Endodermal cell (in vitro differentiated cells): ENCODE measurements at regions not wholly inside any gene's neighbourhood (a gene's known extent, or its start where the extent isn't known, plus 50 kb on each side); places are given as distances from the start of the nearest gene placed in this dataset.

Source experiments
- DNase-seq: peaks from one replicate; pipeline ENCODE4 v3.0.0-alpha.2; 2017
- H3K27ac ChIP-seq: 2 replicates; pipeline ENCODE4 v1.5.1; 2013; ENCODE audit warnings: mild to moderate bottlenecking, low read depth, low read length, moderate library complexity
- H3K27me3 ChIP-seq: 2 replicates; pipeline ENCODE4 v1.6.1; 2013; ENCODE audit warnings: mild to moderate bottlenecking, low read length, moderate library complexity; ENCODE audit not compliant: insufficient read depth, control insufficient read depth, poor library complexity, severe bottlenecking
- H3K36me3 ChIP-seq: 2 replicates; pipeline ENCODE4 v1.7.0; 2013; ENCODE audit warnings: mild to moderate bottlenecking, low read length, moderate library complexity; ENCODE audit not compliant: control insufficient read depth, insufficient read depth
- H3K4me1 ChIP-seq: one replicate; pipeline ENCODE4 v1.7.0; 2013; ENCODE audit warnings: low read length; ENCODE audit not compliant: control insufficient read depth, insufficient read depth
- H3K4me3 ChIP-seq: 2 replicates; pipeline ENCODE4 v1.5.1; 2013; ENCODE audit warnings: mild to moderate bottlenecking, low read length, moderate library complexity
- H3K9ac ChIP-seq: 2 replicates; pipeline ENCODE4 v1.6.1; 2013; ENCODE audit warnings: mild to moderate bottlenecking, low read length, moderate library complexity; ENCODE audit not compliant: poor library complexity, severe bottlenecking; ENCODE audit errors: extremely low read depth
- H3K9me3 ChIP-seq: 2 replicates; pipeline ENCODE4 v1.6.1; 2013; ENCODE audit warnings: mild to moderate bottlenecking, low read length, moderate library complexity; ENCODE audit not compliant: control insufficient read depth
- H3K27ac Mint-ChIP-seq: 2 replicates; pipeline ENCODE4 v1.8.0; 2020; ENCODE audit warnings: mixed read lengths
- H3K27me3 Mint-ChIP-seq: 2 replicates; pipeline ENCODE4 v1.8.0; 2021; ENCODE audit warnings: mild to moderate bottlenecking, mixed read lengths; ENCODE audit not compliant: insufficient read depth
- H3K36me3 Mint-ChIP-seq: 2 replicates; pipeline ENCODE4 v1.8.0; 2020; ENCODE audit warnings: low read depth, mixed read lengths
- H3K4me1 Mint-ChIP-seq: 2 replicates; pipeline ENCODE4 v1.8.0; 2020; ENCODE audit warnings: mixed read lengths
- H3K4me3 Mint-ChIP-seq: 2 replicates; pipeline ENCODE4 v1.8.0; 2020; ENCODE audit warnings: mild to moderate bottlenecking, moderate library complexity, mixed read lengths
- H3K9me3 Mint-ChIP-seq: 2 replicates; pipeline ENCODE4 v1.8.0; 2020; ENCODE audit warnings: mild to moderate bottlenecking, mixed read lengths
- WGBS, 2 experiments: methylation state at CpG; one replicate each; pipeline versions ENCODE4 v1.1.5 to v1.1.7; 2013; ENCODE audit warnings: missing lambda C conversion rate in 2 of 2, mixed read lengths in 1 of 2; ENCODE audit not compliant: insufficient coverage in 1 of 2, insufficient read length in 1 of 2; 5-methylcytosine and 5-hydroxymethylcytosine counted together
- TF ChIP-seq, protein P1 (sequence below): fragments of 200-600 bp; sonication (generic); conservative IDR thresholded peaks from 2 replicates; pipeline ENCODE4 v1.5.0; 2021; ENCODE audit warnings: antibody characterized with exemption, mild to moderate bottlenecking

DNA sequence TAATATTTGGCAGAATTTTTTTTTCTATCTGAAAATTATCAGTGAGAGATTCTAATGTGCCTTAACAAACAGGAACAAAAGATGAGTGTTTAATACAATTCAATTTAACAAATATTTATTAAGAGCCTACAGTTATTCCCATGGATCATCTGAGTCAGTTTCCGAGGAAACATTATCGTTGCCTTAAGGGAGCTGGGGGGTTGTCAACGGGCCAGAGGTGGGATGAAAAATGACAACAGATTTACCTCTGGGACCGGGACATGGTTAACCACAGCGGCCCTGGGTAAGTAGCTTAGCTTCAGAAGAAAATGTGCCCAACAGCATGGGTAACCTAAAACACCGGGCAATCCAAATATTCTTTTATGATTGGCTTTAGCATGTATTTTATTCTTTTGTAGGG, 113.6 kb downstream of the DAD1 start:
- Histone ChIP-seq H3K4me3 (no peak overlapping the region), H3K27ac (no peak overlapping the region), H3K9me3 (no peaks in the 10 kb centered on the region), H3K9ac (no peak overlapping the region), H3K27me3 (no peaks in the 10 kb centered on the region), H3K36me3 (no peaks in the 10 kb centered on the region), H3K4me1 (peaks cover 28% of the 10 kb centered on the region)
- DNase-seq = no peak
- peaks cover 75% of the 10 kb centered on the region for H3K4me1 Mint-ChIP-seq
- H3K27me3 Mint-ChIP-seq = no peaks in the 10 kb centered on the region
- no peaks in the 10 kb centered on the region for H3K9me3 Mint-ChIP-seq
- H3K36me3 Mint-ChIP-seq = no peaks in the 10 kb centered on the region
- no peak overlapping the region for H3K27ac Mint-ChIP-seq
- no peak overlapping the region for H3K4me3 Mint-ChIP-seq
- TF ChIP-seq, protein P1, sequence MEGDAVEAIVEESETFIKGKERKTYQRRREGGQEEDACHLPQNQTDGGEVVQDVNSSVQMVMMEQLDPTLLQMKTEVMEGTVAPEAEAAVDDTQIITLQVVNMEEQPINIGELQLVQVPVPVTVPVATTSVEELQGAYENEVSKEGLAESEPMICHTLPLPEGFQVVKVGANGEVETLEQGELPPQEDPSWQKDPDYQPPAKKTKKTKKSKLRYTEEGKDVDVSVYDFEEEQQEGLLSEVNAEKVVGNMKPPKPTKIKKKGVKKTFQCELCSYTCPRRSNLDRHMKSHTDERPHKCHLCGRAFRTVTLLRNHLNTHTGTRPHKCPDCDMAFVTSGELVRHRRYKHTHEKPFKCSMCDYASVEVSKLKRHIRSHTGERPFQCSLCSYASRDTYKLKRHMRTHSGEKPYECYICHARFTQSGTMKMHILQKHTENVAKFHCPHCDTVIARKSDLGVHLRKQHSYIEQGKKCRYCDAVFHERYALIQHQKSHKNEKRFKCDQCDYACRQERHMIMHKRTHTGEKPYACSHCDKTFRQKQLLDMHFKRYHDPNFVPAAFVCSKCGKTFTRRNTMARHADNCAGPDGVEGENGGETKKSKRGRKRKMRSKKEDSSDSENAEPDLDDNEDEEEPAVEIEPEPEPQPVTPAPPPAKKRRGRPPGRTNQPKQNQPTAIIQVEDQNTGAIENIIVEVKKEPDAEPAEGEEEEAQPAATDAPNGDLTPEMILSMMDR = no peak
- 92 to 96% methylated on average over 5 to 6 of the region's 6 CpGs for WGBS, 2 experiments

DNA sequence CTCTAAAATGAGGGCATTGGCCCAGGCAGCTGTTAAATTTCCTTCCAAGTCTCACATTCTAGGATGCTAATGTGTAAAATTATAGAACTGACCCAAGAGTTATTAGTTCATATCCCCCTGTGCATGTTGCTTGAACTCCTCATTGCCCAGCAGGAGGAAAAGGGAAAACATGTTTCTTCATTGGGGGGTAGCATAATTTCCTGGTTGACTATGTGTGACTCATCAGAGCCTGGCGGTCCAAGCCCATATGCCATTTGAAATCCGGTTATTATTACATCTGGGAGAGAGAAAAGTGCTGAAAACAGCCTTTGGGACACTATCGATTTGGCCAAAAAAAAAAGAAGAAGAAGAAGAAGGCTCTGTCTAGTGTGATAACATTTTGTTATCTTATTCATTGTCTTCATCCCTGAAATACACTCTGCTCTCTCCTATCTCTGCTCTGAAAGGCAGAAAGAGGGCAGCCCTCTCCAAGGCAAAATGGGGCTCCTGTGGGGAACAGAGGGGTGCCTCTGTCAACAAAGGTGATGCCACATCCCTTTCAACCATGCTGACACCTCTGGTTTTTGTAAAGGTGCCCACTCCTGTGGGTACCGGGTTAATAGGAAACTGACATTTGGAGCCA, 114.2 kb downstream of the DAD1 start:
- Histone ChIP-seq H3K4me3 (no peak overlapping the region), H3K27ac (no peak overlapping the region), H3K27me3 (no peaks in the 10 kb centered on the region), H3K4me1 (peaks cover 28% of the 10 kb centered on the region), H3K36me3 (no peaks in the 10 kb centered on the region), H3K9me3 (no peaks in the 10 kb centered on the region), H3K9ac (no peak overlapping the region)
- no peaks in the 10 kb centered on the region for H3K9me3 Mint-ChIP-seq
- H3K27ac Mint-ChIP-seq = no peak overlapping the region
- H3K36me3 Mint-ChIP-seq = no peaks in the 10 kb centered on the region
- DNase-seq = no peak
- TF ChIP-seq, protein P1 = no peak
- peaks cover 69% of the 10 kb centered on the region for H3K4me1 Mint-ChIP-seq
- WGBS, 2 experiments = 92 to 94% methylated on average over 3 to 4 of the region's 4 CpGs
- H3K27me3 Mint-ChIP-seq = no peaks in the 10 kb centered on the region
- no peak overlapping the region for H3K4me3 Mint-ChIP-seq

DNA sequence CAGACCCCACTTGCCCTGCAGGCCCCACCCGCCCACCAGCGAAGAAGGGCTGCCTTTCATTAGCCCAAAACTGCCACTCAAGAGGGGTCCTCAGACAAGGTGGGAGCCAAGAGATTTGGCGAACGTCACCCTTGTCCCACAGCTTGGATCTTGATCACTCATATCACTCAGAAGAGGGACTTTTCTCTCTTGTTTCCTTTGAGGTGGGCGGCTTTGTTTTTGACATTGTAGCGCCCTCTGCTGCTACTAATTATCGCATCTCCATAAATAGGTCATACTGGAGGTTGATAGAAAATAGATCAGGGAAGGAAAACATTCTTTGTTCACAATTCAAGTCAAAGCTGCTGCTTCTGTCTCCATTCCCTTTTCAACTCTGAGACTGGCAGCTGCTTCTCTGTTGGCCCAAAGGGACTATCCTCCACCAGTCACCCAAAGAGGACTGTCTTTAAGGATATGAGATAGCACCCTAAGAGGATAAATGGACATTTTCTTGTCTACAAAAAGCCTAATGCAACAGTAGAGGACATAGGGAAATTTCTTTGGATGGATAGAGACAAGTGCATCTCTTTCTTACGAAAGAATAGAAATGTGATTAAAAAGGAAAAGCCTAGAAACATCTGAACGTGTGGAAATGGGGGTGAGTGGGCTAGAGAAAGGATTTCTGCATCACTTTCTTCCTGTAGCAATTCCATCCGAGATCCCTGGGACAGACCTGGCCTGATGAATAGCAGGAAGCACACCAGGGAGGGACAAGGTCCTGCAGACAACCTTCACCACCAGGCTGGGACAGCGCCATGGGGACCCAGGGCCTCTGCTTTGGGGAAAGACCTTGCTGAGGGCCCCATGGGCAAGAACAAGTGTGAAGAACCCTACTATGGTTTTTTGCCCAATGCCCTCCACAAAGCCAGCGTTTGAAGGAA, 115.8 kb downstream of the DAD1 start:
- no peak overlapping the region for H3K9ac ChIP-seq
- H3K27me3 ChIP-seq = no peaks in the 10 kb centered on the region
- WGBS, 2 experiments = 64 to 67% methylated on average over 11 of the region's 12 CpGs
- Mint-ChIP-seq H3K27me3 (no peaks in the 10 kb centered on the region), H3K9me3 (no peaks in the 10 kb centered on the region), H3K4me1 (peaks cover 56% of the 10 kb centered on the region), H3K4me3 (no peak overlapping the region), H3K27ac (no peak overlapping the region), H3K36me3 (no peaks in the 10 kb centered on the region)
- H3K4me3 ChIP-seq = no peak overlapping the region
- no peaks in the 10 kb centered on the region for H3K36me3 ChIP-seq
- H3K27ac ChIP-seq = no peak overlapping the region
- TF ChIP-seq, protein P1 = peak; percentile 84
- no peaks in the 10 kb centered on the region for H3K9me3 ChIP-seq
- DNase-seq = peak; percentile 79
- peaks cover 15% of the 10 kb centered on the region for H3K4me1 ChIP-seq
